NCI-H2196 (cell line): ENCODE measurements at regions not wholly inside any gene's neighbourhood (a gene's known extent, or its start where the extent isn't known, plus 50 kb on each side); places are given as distances from the start of the nearest gene placed in this dataset.
"Not testable (repeated sequence)": the region's sequence is repeated elsewhere in the genome, so short reads cannot be mapped to it uniquely, and the experiment has no call there.

Source experiments
- DNase-seq: peaks from one replicate; lab custom pipeline; 2025; ENCODE audit not compliant: unreplicated experiment; lab: John Stamatoyannopoulos, UW

- no peak for DNase-seq
Measured at GRCh38 chr9:95785209-95785608, 90.3 kb upstream of the ERCC6L2 start.

GRCh38 chr9:95784318-95784717 is 91.2 kb upstream of the ERCC6L2 start:
- no peak for DNase-seq

- DNase-seq = no peak
Measured at GRCh38 chr9:95783426-95783975, 92.0 kb upstream of the ERCC6L2 start.

GRCh38 chr9:95780751-95781150 is 94.7 kb upstream of the ERCC6L2 start:
- no peak for DNase-seq

DNA sequence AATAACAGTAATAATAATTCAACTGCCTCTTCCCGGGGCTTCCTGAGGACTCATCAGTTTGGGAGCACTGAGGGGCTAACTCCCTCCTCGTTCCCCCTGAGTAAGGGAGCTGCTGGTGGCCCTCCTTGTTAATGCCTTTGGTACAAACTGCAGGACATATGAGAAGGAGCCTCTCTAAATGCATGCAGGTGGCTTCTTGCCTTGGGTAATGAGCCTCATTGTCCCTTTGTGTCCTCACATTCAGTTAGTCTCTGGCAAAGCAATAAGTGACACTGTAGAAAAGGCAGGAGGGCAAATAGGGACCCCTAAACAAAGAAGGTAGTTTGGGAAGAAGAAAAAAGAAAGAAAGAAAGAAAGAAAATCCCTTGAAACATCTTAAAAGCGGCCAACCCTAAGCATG is 95.4 kb upstream of the ERCC6L2 start:
- DNase-seq = no peak

DNA sequence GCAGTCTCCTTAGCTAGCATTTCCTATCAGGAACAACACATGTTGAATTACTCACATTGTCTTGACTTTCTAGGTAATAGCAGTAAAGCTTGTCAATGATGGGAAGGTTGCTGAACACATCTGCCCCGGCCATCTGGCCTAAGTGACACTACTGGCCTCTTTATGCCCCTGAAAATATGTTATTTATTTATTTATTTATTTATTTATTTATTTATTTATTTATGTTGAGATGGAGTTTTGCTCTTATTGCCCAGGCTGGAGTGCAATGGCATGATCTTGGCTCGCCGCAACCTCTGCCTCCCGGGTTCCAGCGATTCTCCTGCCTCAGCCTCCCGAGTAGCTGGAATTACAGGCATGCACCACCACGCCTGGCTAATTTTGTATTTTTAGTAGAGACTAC is 95.9 kb upstream of the ERCC6L2 start:
- DNase-seq = not testable (repeated sequence)

DNA sequence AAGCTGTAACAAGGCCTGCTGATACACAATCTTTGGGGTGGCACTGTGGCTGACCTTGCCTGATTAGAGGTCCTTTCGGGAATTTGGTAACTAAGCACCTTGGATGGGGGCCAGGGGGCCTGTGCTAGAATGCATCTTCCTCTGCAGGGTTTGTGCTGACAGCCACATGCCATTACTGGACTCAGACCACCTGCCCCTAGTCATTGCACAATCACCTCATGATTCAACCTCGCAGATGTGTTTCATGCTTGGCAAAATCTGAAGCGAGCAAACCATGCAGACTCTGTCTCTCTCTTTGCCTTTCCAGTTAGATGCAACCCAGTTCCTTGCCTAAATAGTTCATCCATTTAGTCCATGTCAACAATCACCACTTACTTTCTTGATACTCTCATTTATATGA is 96.5 kb upstream of the ERCC6L2 start:
- no peak for DNase-seq

DNA sequence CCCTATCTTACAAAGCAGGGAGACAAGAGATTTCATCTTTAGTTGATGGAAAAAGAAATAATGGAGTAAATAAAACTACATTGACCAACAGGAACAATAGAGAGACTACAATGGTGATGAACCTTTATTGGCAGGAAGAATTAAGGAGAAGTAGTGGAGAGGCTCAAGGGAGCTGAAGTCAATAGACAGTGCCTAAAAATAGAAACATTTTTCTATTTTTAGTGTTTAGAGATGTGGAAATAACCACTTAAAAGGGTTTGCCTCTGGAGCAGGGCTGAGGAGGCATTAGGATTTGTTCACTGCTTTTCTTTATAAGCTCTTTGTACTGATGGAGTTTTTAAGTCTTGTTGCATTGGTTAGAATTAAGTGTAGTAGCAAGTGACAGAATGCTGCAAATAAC is 98.4 kb upstream of the ERCC6L2 start:
- no peak for DNase-seq

DNA sequence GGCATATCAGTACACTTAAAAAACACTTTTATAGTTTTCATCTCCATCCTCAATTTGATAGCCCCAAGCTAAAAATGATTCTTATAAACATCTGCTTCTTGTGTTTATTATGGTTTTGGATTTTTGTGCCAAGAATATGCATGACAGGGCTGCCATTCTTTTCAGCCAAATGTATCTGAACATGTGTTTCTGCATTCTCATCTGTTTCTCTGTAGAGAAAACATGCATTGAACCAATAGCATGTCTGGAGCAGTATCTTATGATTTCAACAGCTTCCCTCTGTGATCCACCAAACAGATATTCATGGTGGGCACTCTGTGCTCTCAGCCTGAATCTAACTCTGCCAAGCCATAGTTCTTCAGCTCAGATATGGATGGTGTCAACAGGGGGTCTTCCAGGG is 99.3 kb upstream of the ERCC6L2 start:
- DNase-seq = no peak

GRCh38 chr9:95775191-95775590 is 100.3 kb upstream of the ERCC6L2 start:
- DNase-seq = no peak

GRCh38 chr9:95773053-95773418 is 102.5 kb upstream of the ERCC6L2 start:
- DNase-seq = no peak

GRCh38 chr9:95772320-95773052 is 103.0 kb upstream of the ERCC6L2 start:
- DNase-seq = no peak

GRCh38 chr9:95771556-95772246 is 103.8 kb upstream of the ERCC6L2 start:
- DNase-seq = no peak

- DNase-seq = no peak
Measured at GRCh38 chr9:95770653-95771131, 104.8 kb upstream of the ERCC6L2 start.

DNA sequence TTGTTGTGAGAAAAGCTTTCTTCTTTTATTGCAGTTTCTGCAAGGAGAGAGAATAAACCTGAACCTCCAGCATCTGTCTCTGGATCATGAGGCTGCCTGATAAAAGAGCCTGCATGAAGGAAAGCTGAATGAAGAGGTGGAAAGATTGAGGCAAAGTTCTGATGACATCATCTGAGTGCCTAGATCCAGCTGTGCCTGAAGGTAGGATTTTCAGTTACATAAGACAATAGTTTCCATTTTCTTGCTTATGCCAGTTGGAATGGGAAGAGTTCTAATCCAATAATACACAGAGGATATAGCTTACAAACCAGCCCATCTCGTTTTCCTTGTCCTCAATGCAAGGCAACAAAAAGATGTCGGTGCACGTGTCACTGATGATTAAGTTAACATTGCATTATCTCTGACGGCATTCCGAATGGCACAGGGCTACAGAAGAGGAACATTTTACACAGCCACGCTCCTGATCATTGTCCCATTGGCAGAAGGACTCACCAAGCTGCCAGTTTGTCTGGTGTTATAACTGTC is 105.5 kb upstream of the ERCC6L2 start:
- no peak for DNase-seq

DNA sequence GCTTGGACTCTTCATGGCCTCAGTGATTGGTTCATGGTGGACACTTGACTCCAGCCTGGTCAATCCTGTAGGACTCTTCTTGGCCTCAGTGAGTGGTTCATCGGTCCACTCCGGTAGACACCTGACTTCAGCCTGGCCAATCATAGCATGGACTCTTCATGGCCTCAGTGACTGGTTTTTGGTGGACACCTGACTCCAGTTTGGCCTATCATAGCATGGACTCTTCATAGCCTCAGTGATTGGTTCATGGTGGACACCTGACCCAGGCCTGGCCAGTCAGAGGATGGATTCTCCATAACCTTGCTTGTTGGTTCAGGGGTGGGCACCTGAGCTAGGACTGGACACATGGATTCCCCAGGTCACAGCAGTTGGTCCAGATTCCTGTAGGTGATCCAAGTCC is 106.0 kb upstream of the ERCC6L2 start:
- DNase-seq = no peak

DNA sequence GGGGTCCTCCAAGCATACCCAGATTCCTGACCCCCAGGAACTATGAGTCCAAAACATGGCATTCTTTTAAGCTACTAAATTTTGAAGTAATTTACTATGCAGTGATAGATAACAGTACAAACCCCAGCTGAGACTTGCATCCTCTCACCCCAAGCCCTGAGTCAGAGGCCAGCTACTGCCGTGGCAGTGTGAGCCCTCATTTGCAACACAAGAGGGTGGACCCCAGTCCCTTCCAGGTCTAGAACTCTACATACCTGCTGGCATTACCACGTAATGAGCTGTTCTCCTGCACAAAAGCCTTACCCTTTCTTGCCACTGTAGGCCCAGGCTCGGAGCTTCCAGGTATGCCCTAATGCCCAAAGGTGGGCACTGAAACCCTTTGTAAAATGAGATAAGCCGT is 108.6 kb upstream of the ERCC6L2 start:
- no peak for DNase-seq

- DNase-seq = no peak
Measured at GRCh38 chr9:95764533-95765319, 110.8 kb upstream of the ERCC6L2 start.

DNA sequence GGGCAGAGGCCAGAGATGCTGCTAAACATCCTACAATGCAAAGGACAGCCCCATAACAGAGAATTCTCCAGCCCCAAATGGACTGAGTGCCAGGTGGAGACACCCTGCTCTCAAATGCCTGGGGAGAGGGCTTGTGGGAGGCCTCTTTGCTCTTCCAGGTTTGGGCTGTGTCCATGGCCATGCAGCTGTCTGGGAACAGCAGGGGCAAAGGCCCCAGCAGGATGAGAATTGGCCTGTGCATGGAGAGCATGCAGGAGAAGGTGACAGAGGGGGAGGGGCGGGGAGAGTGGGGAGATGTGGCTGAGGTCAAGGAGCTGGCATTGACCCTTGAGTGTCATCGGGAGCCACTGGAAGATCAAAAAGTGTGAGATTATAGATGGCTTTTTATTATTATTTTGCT is 111.5 kb upstream of the ERCC6L2 start:
- no peak for DNase-seq

DNA sequence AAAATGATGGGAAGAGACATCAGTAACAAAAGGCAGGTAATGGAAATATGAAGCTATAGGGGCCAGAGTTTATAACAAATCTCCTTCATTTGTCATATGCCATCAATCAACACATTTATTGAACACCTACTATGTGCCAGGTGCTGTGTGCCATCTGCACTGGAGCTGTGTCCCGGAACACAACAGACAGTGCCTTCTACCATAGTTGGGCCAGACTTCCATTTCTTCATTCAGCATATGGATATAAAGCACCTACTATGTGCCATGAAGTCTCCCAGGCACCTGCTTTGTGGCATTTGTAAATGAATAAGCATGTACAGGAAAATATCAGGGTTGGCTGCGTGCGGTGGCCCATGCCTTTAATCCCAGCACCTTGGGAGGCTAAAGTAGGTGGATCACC is 112.5 kb upstream of the ERCC6L2 start:
- no peak for DNase-seq

DNA sequence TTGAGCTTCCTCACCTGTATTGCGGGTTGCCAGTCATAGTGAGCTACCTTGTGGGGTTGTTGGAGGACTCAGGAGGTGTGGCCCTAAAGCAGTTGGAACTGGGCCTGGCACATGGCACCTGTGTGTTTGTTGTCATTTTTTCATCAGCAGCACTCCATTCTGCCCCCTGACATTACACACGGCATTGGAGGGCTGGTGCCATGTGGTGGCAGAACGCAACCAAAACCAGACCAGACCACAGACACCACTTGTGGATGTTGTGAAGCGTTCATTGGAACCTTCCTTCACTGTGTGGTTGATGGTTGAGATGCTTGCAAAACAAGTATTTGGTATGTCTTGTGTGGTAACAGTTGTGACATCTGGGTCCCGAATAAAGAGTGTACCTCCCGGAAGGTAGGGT is 113.2 kb upstream of the ERCC6L2 start:
- DNase-seq = no peak
